Stomach smooth muscle (tissue), 2 donors: ENCODE measurements at regions not wholly inside any gene's neighbourhood (a gene's known extent, or its start where the extent isn't known, plus 50 kb on each side); places are given as distances from the start of the nearest gene placed in this dataset.

Experiments
- H3K27ac ChIP-seq: one replicate; pipeline ENCODE4 v1.7.0; 2013; ENCODE audit warnings: mild to moderate bottlenecking, low read length, inconsistent platforms
- H3K27me3 ChIP-seq, 2 donors: one replicate each; pipeline ENCODE4 v1.7.0; 2013; ENCODE audit warnings: low read length in 2 of 2; ENCODE audit not compliant: insufficient read depth in 2 of 2, control insufficient read depth in 1 of 2
- H3K36me3 ChIP-seq, 2 donors: one replicate each; pipeline ENCODE4 v1.7.0; 2013; ENCODE audit warnings: low read length in 2 of 2; ENCODE audit not compliant: control insufficient read depth in 2 of 2, insufficient read depth in 2 of 2
- H3K4me1 ChIP-seq: one replicate; pipeline ENCODE4 v1.7.0; 2013; ENCODE audit warnings: low read length; ENCODE audit not compliant: control insufficient read depth, insufficient read depth
- H3K4me3 ChIP-seq, 2 donors: one replicate each; pipeline ENCODE4 v1.7.0; 2013; ENCODE audit warnings: low read length in 2 of 2
- H3K9ac ChIP-seq, 2 donors: one replicate each; pipeline ENCODE4 v1.7.0; 2013; ENCODE audit warnings: low read length in 2 of 2, mild to moderate bottlenecking in 1 of 2
- H3K9me3 ChIP-seq, 2 donors: one replicate each; pipeline ENCODE4 v1.7.0; 2013; ENCODE audit warnings: low read length in 2 of 2; ENCODE audit not compliant: control insufficient read depth in 2 of 2
- donor health status: healthy.
- donor health status: Pancreatic carcinoma.

DNA sequence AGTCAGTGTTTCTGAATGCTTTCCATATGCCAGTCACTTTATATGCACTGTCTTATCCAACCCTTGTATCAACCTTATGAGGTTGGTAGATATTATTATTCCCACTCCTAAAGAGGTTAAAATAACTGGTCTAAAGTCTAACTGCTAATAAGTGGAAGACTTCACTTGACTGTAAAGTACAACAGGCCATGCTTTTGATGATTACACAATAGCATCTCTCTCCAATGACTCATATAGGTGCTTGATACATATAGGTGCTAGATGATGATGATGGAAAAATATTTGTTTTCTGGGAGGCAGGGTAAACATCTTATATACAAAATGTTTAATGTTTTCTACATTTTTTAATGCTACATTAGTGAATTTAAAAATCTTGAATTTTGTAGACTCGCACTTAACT is 75.9 kb upstream of the NR3C1 start:
- no peak overlapping the region for H3K4me3 ChIP-seq
- H3K27me3 ChIP-seq = no peaks in the 10 kb centered on the region
- H3K9ac ChIP-seq = no peak overlapping the region
- no peaks in the 10 kb centered on the region for H3K9me3 ChIP-seq
- H3K4me1 ChIP-seq = no peaks in the 10 kb centered on the region
- H3K27ac ChIP-seq = no peak overlapping the region
- H3K36me3 ChIP-seq = no peaks in the 10 kb centered on the region

DNA sequence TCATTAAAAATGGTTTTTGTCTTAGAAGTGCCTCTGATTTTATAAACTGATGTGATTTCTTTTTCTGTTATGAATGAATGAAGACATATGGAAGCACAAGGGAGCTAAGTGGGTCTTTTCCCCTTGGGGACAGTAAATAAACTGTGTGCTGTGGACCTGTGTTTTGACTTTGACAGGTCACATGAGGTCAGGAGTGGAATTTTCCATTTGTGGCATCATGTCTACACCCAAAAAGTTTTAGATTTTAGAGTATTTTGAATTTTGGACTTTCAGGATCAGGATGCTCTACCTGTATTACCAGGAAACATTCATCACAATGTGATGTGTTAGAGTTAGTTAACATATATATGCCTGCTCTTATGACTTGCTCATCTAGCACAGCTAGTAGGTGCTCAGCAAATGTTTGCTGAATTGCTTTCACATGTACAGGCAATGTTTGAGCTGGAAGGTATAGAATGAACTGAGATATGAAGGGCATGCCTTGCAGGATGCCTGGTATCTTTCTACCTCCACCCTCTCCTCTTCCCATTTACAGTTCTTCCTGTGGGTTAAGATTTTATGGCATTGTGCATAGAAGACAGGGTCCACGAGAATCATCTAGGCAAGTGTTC is 73.2 kb upstream of the NR3C1 start:
- no peaks in the 10 kb centered on the region for H3K4me1 ChIP-seq
- H3K4me3 ChIP-seq = no peak overlapping the region
- no peaks in the 10 kb centered on the region for H3K27me3 ChIP-seq
- H3K9ac ChIP-seq = no peak overlapping the region
- no peaks in the 10 kb centered on the region for H3K36me3 ChIP-seq
- no peaks in the 10 kb centered on the region for H3K9me3 ChIP-seq
- H3K27ac ChIP-seq = no peak overlapping the region

DNA sequence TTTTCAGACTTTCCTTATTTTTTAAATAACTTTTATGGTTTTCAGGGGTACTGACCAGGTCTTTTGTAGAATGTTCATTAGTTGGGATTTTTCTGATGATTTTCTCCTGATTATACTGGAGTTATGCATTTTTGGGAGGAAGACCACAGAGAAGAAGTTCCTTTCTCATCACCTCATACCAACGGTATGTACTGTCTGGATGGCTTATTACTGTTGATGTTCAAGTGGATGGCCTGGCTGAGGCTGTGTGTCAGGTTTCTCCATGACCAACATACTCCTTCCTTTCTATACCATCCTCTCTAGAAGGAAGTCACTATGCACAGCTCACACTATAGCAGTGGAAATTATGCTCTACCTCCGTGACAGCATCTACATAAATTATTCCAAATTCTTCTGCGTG is 71.1 kb upstream of the NR3C1 start:
- H3K36me3 ChIP-seq = no peaks in the 10 kb centered on the region
- H3K4me1 ChIP-seq = no peaks in the 10 kb centered on the region
- H3K27me3 ChIP-seq = no peaks in the 10 kb centered on the region
- no peak overlapping the region for H3K9ac ChIP-seq
- H3K4me3 ChIP-seq = no peak overlapping the region
- no peaks in the 10 kb centered on the region for H3K9me3 ChIP-seq
- H3K27ac ChIP-seq = no peak overlapping the region

DNA sequence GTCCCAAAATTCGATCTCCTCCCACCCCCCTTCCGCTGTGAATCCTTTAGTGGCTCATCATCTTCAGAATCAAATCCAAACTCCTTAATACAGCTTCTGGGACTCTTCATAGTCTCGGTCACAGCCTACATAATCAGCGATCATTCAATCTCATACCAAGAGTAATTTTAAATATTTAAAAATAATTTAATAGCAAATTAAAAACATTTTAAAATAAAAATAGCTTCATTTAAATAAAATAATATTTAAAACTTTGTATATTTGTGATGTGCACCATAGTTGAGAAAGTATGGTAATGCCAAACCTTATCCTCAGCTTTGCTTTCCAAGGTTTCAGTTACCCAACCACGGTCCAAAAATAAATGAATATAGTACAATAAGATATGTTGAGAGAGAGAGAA is 70.0 kb upstream of the NR3C1 start:
- Histone ChIP-seq H3K4me3 (no peak overlapping the region), H3K9me3 (no peaks in the 10 kb centered on the region), H3K4me1 (no peaks in the 10 kb centered on the region), H3K36me3 (no peaks in the 10 kb centered on the region), H3K9ac (no peak overlapping the region), H3K27me3 (no peaks in the 10 kb centered on the region), H3K27ac (no peak overlapping the region)

DNA sequence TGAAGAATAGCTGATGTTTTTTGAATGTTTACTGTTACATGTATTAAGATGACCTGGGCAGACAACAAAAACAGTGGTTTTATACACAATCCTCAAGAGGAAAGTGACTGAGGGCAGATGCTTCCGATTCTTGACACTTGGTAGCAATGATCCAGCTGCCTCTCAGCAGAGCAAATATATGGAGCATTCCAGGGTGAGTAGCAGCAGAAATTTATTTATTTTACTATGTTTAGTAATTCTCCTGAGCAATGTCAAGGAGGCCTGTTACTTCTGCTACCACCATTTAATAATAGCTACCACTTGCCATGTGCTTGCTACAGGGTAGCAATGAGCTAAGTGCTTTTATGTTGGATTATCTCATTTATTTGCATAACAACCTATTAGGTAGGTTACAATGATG is 69.1 kb upstream of the NR3C1 start:
- H3K27ac ChIP-seq = no peak overlapping the region
- no peaks in the 10 kb centered on the region for H3K27me3 ChIP-seq
- no peaks in the 10 kb centered on the region for H3K9me3 ChIP-seq
- H3K9ac ChIP-seq = no peak overlapping the region
- no peak overlapping the region for H3K4me3 ChIP-seq
- H3K4me1 ChIP-seq = no peaks in the 10 kb centered on the region
- no peaks in the 10 kb centered on the region for H3K36me3 ChIP-seq

DNA sequence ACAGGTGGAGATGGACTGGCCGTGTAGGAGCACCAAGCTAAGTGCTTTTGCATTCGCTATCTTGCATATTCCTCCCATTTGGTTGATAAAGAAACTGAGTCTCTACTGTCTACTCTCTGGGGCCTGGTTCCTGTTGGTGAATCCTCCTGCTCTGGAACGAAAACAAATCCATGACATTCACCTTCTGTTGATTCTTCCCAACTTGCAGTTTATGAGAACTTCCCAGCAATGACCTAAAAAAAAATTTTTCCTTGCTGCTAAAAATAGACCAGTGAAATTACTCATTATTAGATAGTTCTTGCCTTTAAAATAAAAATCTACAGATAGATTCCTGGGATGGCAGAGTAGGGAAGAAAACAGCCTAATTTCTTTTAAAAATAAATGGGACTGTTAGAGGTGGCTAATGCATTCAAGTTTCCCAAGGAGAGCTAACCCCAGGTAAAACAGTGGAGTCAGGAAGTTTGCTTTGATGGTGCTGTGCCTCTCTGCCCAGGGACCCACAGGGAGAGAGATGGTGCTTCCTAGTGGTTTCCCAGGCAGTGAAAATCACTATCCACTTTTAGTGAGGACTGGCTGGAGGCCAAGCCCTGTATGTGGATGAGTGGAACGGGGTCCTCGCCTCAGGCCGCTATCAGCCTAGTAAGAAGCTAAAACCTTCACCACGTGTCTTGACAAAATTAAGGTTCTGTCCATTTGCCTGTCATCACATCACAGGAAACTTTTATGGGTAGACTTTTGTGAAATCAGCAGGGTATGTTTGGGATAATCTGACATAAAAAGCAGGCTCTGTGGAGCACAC is 68.4 kb upstream of the NR3C1 start:
- no peak overlapping the region for H3K4me3 ChIP-seq
- H3K9me3 ChIP-seq = no peaks in the 10 kb centered on the region
- H3K27ac ChIP-seq = no peak overlapping the region
- H3K4me1 ChIP-seq = no peaks in the 10 kb centered on the region
- no peaks in the 10 kb centered on the region for H3K36me3 ChIP-seq
- no peaks in the 10 kb centered on the region for H3K27me3 ChIP-seq
- no peak overlapping the region for H3K9ac ChIP-seq

DNA sequence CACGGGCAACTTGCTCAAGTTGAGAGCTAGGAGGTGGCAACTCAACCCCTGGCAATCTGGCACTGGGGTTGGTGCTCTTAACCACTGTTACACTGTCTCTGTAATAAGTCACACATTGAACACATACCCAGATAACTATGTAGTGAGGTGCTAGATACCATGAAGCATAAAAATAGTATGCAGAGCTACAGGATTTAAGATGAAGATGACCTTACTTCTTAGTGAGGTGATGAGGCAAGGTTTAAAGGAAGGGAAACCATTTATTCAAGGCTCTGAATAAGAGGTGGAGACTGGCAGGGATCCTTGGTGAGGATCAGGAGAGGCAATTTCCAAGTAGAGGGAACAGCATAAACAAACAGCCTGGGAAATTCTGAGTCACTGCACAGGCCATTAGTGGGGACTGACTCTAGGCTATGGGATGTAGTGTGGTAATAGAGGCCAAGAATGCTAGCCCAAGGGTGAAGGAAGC is 67.6 kb upstream of the NR3C1 start:
- Histone ChIP-seq H3K27me3 (no peaks in the 10 kb centered on the region), H3K4me3 (no peak overlapping the region), H3K4me1 (no peaks in the 10 kb centered on the region), H3K9me3 (no peaks in the 10 kb centered on the region), H3K9ac (no peak overlapping the region), H3K27ac (no peak overlapping the region), H3K36me3 (no peaks in the 10 kb centered on the region)

DNA sequence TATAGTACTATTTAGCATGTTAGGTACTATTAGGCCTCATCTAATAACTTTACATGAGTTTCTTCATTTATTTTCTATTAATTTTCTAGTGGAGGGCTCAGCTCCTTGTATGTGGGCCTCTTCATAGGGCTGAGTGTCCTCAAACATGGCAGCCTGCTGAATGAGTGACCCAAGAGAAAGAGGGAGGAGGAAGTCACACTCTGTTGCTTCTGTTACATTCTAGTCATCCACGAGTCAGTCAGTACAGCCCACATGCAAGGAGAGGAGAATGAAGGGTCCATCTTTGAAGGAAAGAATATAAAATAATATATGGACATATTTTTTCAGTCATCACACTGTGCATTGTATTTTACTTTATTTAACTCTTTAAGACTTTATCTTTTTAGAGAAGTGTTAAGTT is 66.6 kb upstream of the NR3C1 start:
- Histone ChIP-seq H3K4me1 (no peaks in the 10 kb centered on the region), H3K9me3 (no peaks in the 10 kb centered on the region), H3K27me3 (no peaks in the 10 kb centered on the region), H3K36me3 (no peaks in the 10 kb centered on the region), H3K4me3 (no peak overlapping the region), H3K27ac (no peak overlapping the region), H3K9ac (no peak overlapping the region)

DNA sequence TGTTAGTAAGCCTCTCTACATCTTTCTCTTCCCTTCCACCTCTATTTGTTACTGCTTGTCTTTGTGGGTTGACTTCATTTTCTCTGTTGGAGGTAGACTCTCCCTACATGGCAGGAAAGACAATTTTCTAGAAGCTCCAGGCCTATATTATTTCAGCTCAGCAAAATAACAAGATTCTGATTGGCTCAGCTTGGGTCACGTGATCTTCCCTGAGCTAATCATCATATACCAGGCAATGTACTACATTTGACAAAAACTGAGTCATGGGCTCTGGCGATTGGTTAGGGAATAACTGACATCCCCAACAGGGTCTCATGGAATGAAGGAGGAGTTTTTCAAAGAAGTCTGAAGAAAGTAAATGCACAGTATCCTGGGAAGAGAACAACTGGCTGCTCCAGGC is 65.6 kb upstream of the NR3C1 start:
- Histone ChIP-seq H3K4me3 (no peak overlapping the region), H3K36me3 (no peaks in the 10 kb centered on the region), H3K27ac (no peak overlapping the region), H3K9me3 (no peaks in the 10 kb centered on the region), H3K9ac (no peak overlapping the region), H3K4me1 (no peaks in the 10 kb centered on the region), H3K27me3 (no peaks in the 10 kb centered on the region)

DNA sequence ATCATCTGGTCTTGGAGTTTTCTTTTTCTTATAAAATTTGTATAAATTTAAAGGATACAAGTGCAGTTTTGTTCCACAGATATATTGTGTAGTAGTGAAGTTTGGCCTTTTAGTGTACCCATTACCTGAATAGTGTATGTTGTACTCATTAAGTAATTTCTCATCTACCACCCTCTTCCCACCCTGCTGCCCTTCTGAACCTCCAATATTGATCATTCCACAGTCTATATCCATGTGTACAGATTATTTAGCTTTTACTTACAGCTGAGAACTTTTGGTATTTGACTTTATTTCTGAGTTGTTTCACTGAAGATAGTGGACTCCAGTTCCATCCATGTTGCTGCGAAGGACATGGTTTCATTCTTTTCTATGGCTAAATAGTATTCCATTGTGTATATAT is 63.1 kb upstream of the NR3C1 start:
- Histone ChIP-seq H3K9me3 (no peaks in the 10 kb centered on the region), H3K9ac (no peak overlapping the region), H3K4me3 (no peak overlapping the region), H3K4me1 (no peaks in the 10 kb centered on the region), H3K27ac (no peak overlapping the region), H3K27me3 (no peaks in the 10 kb centered on the region), H3K36me3 (no peaks in the 10 kb centered on the region)
